K562 (cell line): ENCODE measurements at regions not wholly inside any gene's neighbourhood (a gene's known extent, or its start where the extent isn't known, plus 50 kb on each side); places are given as distances from the start of the nearest gene placed in this dataset.

Source experiments
- FOXA1 ChIP-seq: fragments of 450-650 bp; IDR thresholded peaks from 2 replicates; pipeline ENCODE4 v1.6.1; 2016; ENCODE audit warnings: mild to moderate bottlenecking, borderline replicate concordance
- HMGN3 ChIP-seq: IDR thresholded peaks from 2 replicates; pipeline ENCODE4 v1.6.1; 2011; ENCODE audit warnings: borderline replicate concordance, low read depth, mild to moderate bottlenecking, mixed read lengths, low read length; ENCODE audit not compliant: insufficient read length; ENCODE audit errors: extremely low read depth
- NFATC3 ChIP-seq: fragments of 450-650 bp; IDR thresholded peaks from 2 replicates; pipeline ENCODE4 v1.6.1; 2017; ENCODE audit warnings: mild to moderate bottlenecking
- POLR2A ChIP-seq: fragments of 450-650 bp; conservative IDR thresholded peaks from 2 replicates; pipeline ENCODE4 v1.6.1; 2016
- RB1 ChIP-seq: fragments of 450-650 bp; IDR thresholded peaks from 2 replicates; pipeline ENCODE4 v1.6.1; 2017; ENCODE audit warnings: low read depth, mild to moderate bottlenecking
- SREBF2 ChIP-seq: sonication (generic); formaldehyde crosslinking; IDR thresholded peaks from 2 replicates; pipeline ENCODE4 v1.4.0; 2020; ENCODE audit warnings: mild to moderate bottlenecking, missing genetic modification reagents
- ZNF175 ChIP-seq: fragments of 200-800 bp; sonication (Bioruptor generic); IDR thresholded peaks from 2 replicates; pipeline ENCODE4 v1.6.1; 2016; ENCODE audit warnings: low read depth, mild to moderate bottlenecking, missing genetic modification characterization, missing compliant biosample characterization
- ZNF324 ChIP-seq: fragments of 250-450 bp; sonication (Bioruptor Pico); IDR thresholded peaks from 2 replicates; pipeline ENCODE4 v1.4.0; 2020; ENCODE audit warnings: mild to moderate bottlenecking
- ZNF76 ChIP-seq: fragments of 250-450 bp; sonication (Bioruptor Pico); IDR thresholded peaks from 2 replicates; pipeline ENCODE4 v1.4.0; 2020; ENCODE audit warnings: mild to moderate bottlenecking, moderate library complexity, borderline replicate concordance
- TF ChIP-seq, protein P1 (sequence below), 3 experiments: IDR thresholded peaks in 2 of 3; conservative IDR thresholded peaks in 1 of 3; 2 replicates each; pipeline ENCODE4 v1.5.1; 2011 to 2012; ENCODE audit warnings: low read length in 3 of 3, mild to moderate bottlenecking in 3 of 3, control low read depth in 2 of 3, improper control_type of control experiment in 1 of 3, inconsistent platforms in 1 of 3, low read depth in 1 of 3, mixed read lengths in 1 of 3, moderate library complexity in 1 of 3; ENCODE audit not compliant: insufficient read depth in 2 of 3
- TF ChIP-seq, protein P2 (sequence below): sonication (generic); formaldehyde crosslinking; IDR thresholded peaks from 2 replicates; pipeline ENCODE4 v1.8.1; 2023; ENCODE audit warnings: mild to moderate bottlenecking, missing genetic modification reagents

DNA sequence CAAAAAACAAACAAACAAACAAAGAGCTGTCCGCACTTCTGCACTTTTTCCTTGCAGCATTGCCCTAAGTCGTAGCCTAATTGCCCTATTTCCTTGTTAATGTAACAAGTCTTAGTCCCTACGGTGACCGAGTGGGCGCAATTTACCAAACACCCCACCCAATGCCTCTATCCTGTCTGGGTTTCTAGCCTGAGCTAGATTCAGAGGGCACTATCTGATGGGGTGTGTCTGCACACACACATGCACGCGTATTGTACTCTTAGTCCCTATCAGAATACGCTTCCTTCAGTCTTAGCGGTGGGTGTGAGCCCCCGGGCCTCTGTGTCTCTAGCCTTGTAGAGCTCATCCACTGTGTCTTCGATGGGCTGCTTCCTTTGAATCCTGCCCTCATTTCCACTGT, 125.9 kb upstream of the DLG1 start:
- TF ChIP-seq ZNF76 (CRISPR knock-in tag) (no peak), RB1 (no peak), SREBF2 (CRISPR knock-in tag) (no peak), POLR2A (no peak), NFATC3 (no peak), HMGN3 (no peak), ZNF175 (CRISPR knock-in tag) (no peak), FOXA1 (no peak), ZNF324 (CRISPR knock-in tag) (no peak)
- TF ChIP-seq, protein P1, sequence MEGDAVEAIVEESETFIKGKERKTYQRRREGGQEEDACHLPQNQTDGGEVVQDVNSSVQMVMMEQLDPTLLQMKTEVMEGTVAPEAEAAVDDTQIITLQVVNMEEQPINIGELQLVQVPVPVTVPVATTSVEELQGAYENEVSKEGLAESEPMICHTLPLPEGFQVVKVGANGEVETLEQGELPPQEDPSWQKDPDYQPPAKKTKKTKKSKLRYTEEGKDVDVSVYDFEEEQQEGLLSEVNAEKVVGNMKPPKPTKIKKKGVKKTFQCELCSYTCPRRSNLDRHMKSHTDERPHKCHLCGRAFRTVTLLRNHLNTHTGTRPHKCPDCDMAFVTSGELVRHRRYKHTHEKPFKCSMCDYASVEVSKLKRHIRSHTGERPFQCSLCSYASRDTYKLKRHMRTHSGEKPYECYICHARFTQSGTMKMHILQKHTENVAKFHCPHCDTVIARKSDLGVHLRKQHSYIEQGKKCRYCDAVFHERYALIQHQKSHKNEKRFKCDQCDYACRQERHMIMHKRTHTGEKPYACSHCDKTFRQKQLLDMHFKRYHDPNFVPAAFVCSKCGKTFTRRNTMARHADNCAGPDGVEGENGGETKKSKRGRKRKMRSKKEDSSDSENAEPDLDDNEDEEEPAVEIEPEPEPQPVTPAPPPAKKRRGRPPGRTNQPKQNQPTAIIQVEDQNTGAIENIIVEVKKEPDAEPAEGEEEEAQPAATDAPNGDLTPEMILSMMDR (IDR thresholded peaks at IDR 0.05 in 2 of 3, conservative IDR thresholded peaks at IDR 0.05 in 1 of 3; ENCODE audit: insufficient read depth in 2 of 3, low read depth in 1 of 3, low read length in 3 of 3): no peak
- TF ChIP-seq, protein P2, sequence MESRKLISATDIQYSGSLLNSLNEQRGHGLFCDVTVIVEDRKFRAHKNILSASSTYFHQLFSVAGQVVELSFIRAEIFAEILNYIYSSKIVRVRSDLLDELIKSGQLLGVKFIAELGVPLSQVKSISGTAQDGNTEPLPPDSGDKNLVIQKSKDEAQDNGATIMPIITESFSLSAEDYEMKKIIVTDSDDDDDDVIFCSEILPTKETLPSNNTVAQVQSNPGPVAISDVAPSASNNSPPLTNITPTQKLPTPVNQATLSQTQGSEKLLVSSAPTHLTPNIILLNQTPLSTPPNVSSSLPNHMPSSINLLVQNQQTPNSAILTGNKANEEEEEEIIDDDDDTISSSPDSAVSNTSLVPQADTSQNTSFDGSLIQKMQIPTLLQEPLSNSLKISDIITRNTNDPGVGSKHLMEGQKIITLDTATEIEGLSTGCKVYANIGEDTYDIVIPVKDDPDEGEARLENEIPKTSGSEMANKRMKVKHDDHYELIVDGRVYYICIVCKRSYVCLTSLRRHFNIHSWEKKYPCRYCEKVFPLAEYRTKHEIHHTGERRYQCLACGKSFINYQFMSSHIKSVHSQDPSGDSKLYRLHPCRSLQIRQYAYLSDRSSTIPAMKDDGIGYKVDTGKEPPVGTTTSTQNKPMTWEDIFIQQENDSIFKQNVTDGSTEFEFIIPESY: no peak
